Bronchial epithelial cell (primary cell): ENCODE measurements at regions not wholly inside any gene's neighbourhood (a gene's known extent, or its start where the extent isn't known, plus 50 kb on each side); places are given as distances from the start of the nearest gene placed in this dataset.
A peak's percentile ranks its signal among the peaks of the same experiment; 100 is the strongest.

Experiments used
- DNase-seq: peaks from one replicate; pipeline ENCODE4 v3.0.0-alpha.2; 2010; ENCODE audit warnings: low read depth
- FAIRE-seq: peaks from 2 replicates; lab custom pipeline; 2011; peaks lifted over from hg19 to GRCh38; lab: Jason Lieb, UNC
- H3K27me3 ChIP-seq: 2 replicates; pipeline ENCODE4 v1.5.1; 2011; ENCODE audit warnings: low read length; ENCODE audit not compliant: control insufficient read depth, insufficient read depth
- H3K36me3 ChIP-seq: 2 replicates; pipeline ENCODE4 v1.5.1; 2011; ENCODE audit warnings: low read length; ENCODE audit not compliant: control insufficient read depth, insufficient read depth
- H3K4me3 ChIP-seq: 2 replicates; pipeline ENCODE4 v1.5.1; 2011; ENCODE audit warnings: mild to moderate bottlenecking, low read depth, low read length, control low read depth
- CTCF ChIP-seq: IDR thresholded peaks from 2 replicates; pipeline ENCODE4 v1.5.1; 2011; ENCODE audit warnings: mild to moderate bottlenecking, moderate library complexity, low read length, control low read depth, inconsistent platforms; ENCODE audit not compliant: insufficient read depth, severe bottlenecking

- no peak for TF ChIP-seq CTCF
- DNase-seq = no peak
Observed at GRCh38 chr13:22099585-22099984, 428.7 kb downstream of the FGF9 start.

GRCh38 chr13:22102271-22102670 is 431.4 kb downstream of the FGF9 start:
- FAIRE-seq (no peak), DNase-seq (no peak)
- Histone ChIP-seq H3K27me3 (peaks cover 2% of the 10 kb centered on the region), H3K36me3 (no peaks in the 10 kb centered on the region), H3K4me3 (no peak overlapping the region)
- no peak for TF ChIP-seq CTCF

More at GRCh38 chr13:22099585-22099984, 428.7 kb downstream of the FGF9 start:
- Histone ChIP-seq H3K27me3 (peaks cover 2% of the 10 kb centered on the region), H3K36me3 (no peaks in the 10 kb centered on the region), H3K4me3 (no peak overlapping the region)
- FAIRE-seq = no peak

GRCh38 chr13:22103046-22104027 is 432.5 kb downstream of the FGF9 start:
- Histone ChIP-seq H3K36me3 (no peaks in the 10 kb centered on the region), H3K27me3 (no peaks in the 10 kb centered on the region), H3K4me3 (no peak overlapping the region)
- no peak for TF ChIP-seq CTCF
- DNase-seq (no peak), FAIRE-seq (no peak)

GRCh38 chr13:22106058-22106457 is 435.2 kb downstream of the FGF9 start:
- peaks cover 1% of the 10 kb centered on the region for H3K27me3 ChIP-seq
- no peak for TF ChIP-seq CTCF
- no peak for DNase-seq
- no peak for FAIRE-seq
- no peak overlapping the region for H3K4me3 ChIP-seq
- no peaks in the 10 kb centered on the region for H3K36me3 ChIP-seq

GRCh38 chr13:22107549-22107948 is 436.7 kb downstream of the FGF9 start:
- DNase-seq = peak; percentile 39
- Histone ChIP-seq H3K27me3 (peaks cover 1% of the 10 kb centered on the region), H3K36me3 (no peaks in the 10 kb centered on the region), H3K4me3 (no peak overlapping the region)
- FAIRE-seq = no peak
- no peak for TF ChIP-seq CTCF
